GM12864 (cell line): ENCODE measurements at regions not wholly inside any gene's neighbourhood (a gene's known extent, or its start where the extent isn't known, plus 50 kb on each side); places are given as distances from the start of the nearest gene placed in this dataset.
"Not testable (repeated sequence)": the region's sequence is repeated elsewhere in the genome, so short reads cannot be mapped to it uniquely, and the experiment has no call there.

ENCODE experiments used
- DNase-seq: peaks from one replicate; pipeline ENCODE4 v3.0.0-alpha.2; 2011; ENCODE audit warnings: low read depth
- H3K4me3 ChIP-seq: 2 replicates; pipeline ENCODE4 v1.5.1; 2011; ENCODE audit warnings: mild to moderate bottlenecking, low read depth, low read length, control low read depth
- TF ChIP-seq, protein P1 (sequence below): IDR thresholded peaks from 2 replicates; pipeline ENCODE4 v1.5.1; 2011; ENCODE audit warnings: low read depth, mild to moderate bottlenecking, moderate library complexity, low read length, control low read depth, inconsistent platforms; ENCODE audit errors: missing control alignments

DNA sequence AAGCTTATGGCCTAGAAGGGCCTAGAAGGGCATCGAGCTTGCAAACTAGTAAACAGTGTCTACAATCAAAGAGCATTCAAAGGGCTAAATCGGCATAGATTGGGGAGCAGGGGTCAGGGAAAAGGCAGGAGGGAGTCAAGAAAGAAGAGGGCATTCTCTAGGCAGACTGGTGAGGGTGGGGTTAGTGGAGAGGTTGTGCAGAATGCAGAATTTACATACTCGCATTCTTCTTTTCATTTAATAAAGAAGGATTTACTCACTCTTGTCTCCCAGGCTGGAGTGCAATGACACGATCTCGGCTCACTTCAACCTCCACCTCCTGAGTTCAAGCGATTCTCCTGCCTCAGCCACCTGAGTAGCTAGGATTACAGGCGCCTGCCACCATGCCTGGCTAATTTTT, 110.7 kb downstream of the TRIM43 start:
- DNase-seq = no peak
- no peak overlapping the region for H3K4me3 ChIP-seq
- TF ChIP-seq, protein P1, sequence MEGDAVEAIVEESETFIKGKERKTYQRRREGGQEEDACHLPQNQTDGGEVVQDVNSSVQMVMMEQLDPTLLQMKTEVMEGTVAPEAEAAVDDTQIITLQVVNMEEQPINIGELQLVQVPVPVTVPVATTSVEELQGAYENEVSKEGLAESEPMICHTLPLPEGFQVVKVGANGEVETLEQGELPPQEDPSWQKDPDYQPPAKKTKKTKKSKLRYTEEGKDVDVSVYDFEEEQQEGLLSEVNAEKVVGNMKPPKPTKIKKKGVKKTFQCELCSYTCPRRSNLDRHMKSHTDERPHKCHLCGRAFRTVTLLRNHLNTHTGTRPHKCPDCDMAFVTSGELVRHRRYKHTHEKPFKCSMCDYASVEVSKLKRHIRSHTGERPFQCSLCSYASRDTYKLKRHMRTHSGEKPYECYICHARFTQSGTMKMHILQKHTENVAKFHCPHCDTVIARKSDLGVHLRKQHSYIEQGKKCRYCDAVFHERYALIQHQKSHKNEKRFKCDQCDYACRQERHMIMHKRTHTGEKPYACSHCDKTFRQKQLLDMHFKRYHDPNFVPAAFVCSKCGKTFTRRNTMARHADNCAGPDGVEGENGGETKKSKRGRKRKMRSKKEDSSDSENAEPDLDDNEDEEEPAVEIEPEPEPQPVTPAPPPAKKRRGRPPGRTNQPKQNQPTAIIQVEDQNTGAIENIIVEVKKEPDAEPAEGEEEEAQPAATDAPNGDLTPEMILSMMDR = no peak

GRCh38 chr2:95707161-95707560, 115.4 kb downstream of the TRIM43 start:
- not testable (repeated sequence) for DNase-seq

GRCh38 chr2:95707837-95708236, 116.0 kb downstream of the TRIM43 start:
- H3K4me3 ChIP-seq = no peak overlapping the region
- TF ChIP-seq, protein P1 = no peak
- DNase-seq = no peak

More at GRCh38 chr2:95707161-95707560, 115.4 kb downstream of the TRIM43 start:
- H3K4me3 ChIP-seq = not testable (repeated sequence)

DNA sequence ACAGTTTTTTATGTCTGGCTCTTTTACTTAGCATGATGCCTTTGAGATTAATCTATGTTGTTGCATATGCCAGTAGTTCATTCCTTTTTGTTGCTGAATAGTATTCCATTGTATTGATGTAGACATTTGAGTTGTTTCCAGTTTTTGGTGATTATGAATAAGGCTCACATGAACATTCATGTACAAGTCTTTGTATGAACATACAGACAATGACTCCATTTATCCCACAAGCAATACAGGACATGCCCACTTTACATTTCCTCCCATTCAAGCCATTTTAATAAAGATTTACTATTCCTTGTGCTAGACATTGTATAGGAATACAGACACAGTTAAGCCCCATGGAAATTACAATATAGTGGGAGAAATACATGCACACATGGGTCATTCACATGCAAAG, 118.0 kb downstream of the TRIM43 start:
- H3K4me3 ChIP-seq = no peak overlapping the region
- TF ChIP-seq, protein P1 = no peak
- no peak for DNase-seq

- DNase-seq, H3K4me3 ChIP-seq: not testable (repeated sequence)
These were observed 121.8 kb downstream of the TRIM43 start for GRCh38 chr2:95713470-95714177.

GRCh38 chr2:95714398-95714797, 122.6 kb downstream of the TRIM43 start:
- not testable (repeated sequence) for DNase-seq, H3K4me3 ChIP-seq

DNA sequence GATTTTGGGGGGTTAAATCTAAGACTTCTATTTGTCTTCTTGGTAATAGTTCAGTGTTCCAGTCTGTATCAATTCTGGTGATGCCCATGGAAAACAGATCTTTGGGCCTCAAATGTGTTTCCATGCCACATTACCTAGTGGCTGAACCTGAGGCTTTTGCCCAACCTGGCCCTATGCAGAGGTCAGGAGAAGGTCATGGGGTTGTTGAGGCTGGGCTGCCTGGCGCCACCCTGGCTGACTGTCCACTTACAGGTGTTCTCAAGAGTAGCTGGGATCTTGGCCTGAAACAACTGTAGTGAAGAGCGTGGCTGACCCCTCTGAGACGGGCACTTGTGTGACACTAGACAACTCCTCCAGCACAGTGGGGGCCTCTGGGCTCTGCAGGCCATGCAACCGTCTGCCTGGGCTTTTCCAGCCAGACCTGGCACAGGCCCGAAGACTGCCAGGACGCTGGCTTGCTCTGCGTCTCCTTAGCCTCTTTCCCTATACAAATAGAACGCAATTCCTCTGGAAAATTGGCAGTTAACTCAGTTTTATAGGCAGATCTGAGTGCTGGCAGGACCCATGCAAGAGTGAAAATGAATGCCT, 127.8 kb downstream of the TRIM43 start:
- no peak overlapping the region for H3K4me3 ChIP-seq
- DNase-seq = no peak
- TF ChIP-seq, protein P1 = no peak

- no peak for DNase-seq
- no peak overlapping the region for H3K4me3 ChIP-seq
- TF ChIP-seq, protein P1 = no peak
These were observed 129.9 kb downstream of the TRIM43 start for GRCh38 chr2:95721726-95722125.
